ENCODE measurements at regions not wholly inside any gene's neighbourhood (a gene's known extent, or its start where the extent isn't known, plus 50 kb on each side); places are given as distances from the start of the nearest gene placed in this dataset.

DNA sequence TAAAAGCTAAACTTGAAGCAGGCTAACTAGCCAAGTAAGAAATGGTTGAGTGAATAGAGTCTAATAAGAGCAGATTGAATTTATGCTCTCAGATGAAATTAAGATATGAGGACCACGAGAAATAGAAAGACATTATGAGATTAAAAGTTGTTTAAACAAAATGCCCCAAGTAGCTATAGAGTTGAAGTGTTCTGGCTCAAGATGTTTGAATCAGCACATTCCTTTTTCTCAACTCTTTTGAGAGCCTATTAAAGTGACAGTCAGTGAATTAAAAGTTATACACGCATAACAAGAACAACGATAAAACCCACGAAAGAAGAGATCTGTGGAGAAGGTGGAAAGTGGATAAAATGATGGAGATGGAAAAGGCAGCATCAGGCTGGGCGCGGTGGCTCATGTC is 322.2 kb upstream of the ANKRD30A start:
- Histone ChIP-seq H3K4me2 (ENCODE audit: insufficient read depth in 1 of 2, low read depth in 2 of 2, low read length in 2 of 2) (no peak overlapping the region), H4K5ac (ENCODE audit: insufficient read length, low read depth, low read length) (no peak overlapping the region), H3K27me3 (replicated peaks in 1 of 4; ENCODE audit: control insufficient read depth in 3 of 4, extremely low read depth in 1 of 4, insufficient read depth in 3 of 4, low read length in 3 of 4) (no peaks in the 10 kb centered on the region), H2BK20ac (ENCODE audit: low read length) (no peak overlapping the region), H3K4me1 (replicated peaks in 1 of 4; ENCODE audit: control insufficient read depth in 3 of 4, insufficient read depth in 4 of 4, low read length in 3 of 4) (no peaks in the 10 kb centered on the region), H2BK5ac (ENCODE audit: low read depth, low read length) (no peak overlapping the region), H3K79me2 (ENCODE audit: control insufficient read depth in 1 of 2, insufficient read depth in 2 of 2, low read length in 2 of 2) (no peaks in the 10 kb centered on the region), H3K36me3 (ENCODE audit: control insufficient read depth in 2 of 4, insufficient read depth in 4 of 4, low read length in 3 of 4) (no peaks in the 10 kb centered on the region), H3K23me2 (ENCODE audit: low read depth, low read length) (no peaks in the 10 kb centered on the region), H3K4me3 (ENCODE audit: extremely low read depth in 1 of 4, insufficient read depth in 2 of 4, low read depth in 3 of 4, low read length in 4 of 4) (no peak overlapping the region), H3K4ac (replicated peaks; ENCODE audit: insufficient read length, low read depth, low read length) (no peak overlapping the region), H3K56ac (replicated peaks; ENCODE audit: insufficient read length, low read depth, low read length) (no peak overlapping the region), H2BK12ac (ENCODE audit: low read depth, low read length) (no peak overlapping the region), H2AFZ (ENCODE audit: low read length) (no peak overlapping the region), H2AK5ac (ENCODE audit: low read depth, low read length) (no peak overlapping the region), H3K79me1 (ENCODE audit: low read depth, low read length) (no peaks in the 10 kb centered on the region), H4K91ac (replicated peaks; ENCODE audit: insufficient read length, low read length) (no peak overlapping the region), H3K9me3 (ENCODE audit: insufficient read depth in 2 of 2, low read depth in 1 of 2, low read length in 1 of 2) (peaks cover 0 to 3% of the 10 kb centered on the region in 2 experiments; a peak in 1 of 4 replicates), H3K27ac (ENCODE audit: low read depth, low read length) (no peak overlapping the region), H4K20me1 (replicated peaks in 1 of 2; ENCODE audit: control insufficient read depth in 1 of 2, insufficient read depth in 2 of 2, low read length in 2 of 2) (no peaks in the 10 kb centered on the region), H3K18ac (ENCODE audit: extremely low read depth, low read length) (no peak overlapping the region), H3K23ac (ENCODE audit: insufficient read length) (no peak overlapping the region), H3K9ac (replicated peaks in 1 of 4; ENCODE audit: extremely low read depth in 1 of 4, low read depth in 3 of 4, low read length in 3 of 4) (no peak overlapping the region), H2BK15ac (ENCODE audit: low read length) (no peak overlapping the region), H4K8ac (ENCODE audit: extremely low read depth, insufficient read depth, low read length) (no peak overlapping the region), H2BK120ac (replicated peaks; ENCODE audit: low read depth, low read length) (no peak overlapping the region), H3K14ac (ENCODE audit: insufficient read length) (no peak overlapping the region)
- ChIA-PET CTCF (ENCODE audit: partially characterized antibody) (no interaction called here), POLR2A (ENCODE audit: partially characterized antibody) (no interaction called here)
- FAIRE-seq (no peak), DNase-seq (ENCODE audit: low read depth in 1 of 2, low spot score in 2 of 2) (no peak)
- whole genome bisulfite sequencing, 2 experiments (ENCODE audit: extremely low coverage in 1 of 2, insufficient coverage in 1 of 2, insufficient read length in 1 of 2, insufficient replicate concordance in 2 of 2, low coverage in 1 of 2, low lambda C conversion rate in 2 of 2, missing lambda C conversion rate in 1 of 2): 97% methylated on average over 6 of the region's 6 CpGs; no CpG with 5 or more reads in 1 of the 2 experiments
- TF ChIP-seq CHD2 (IDR thresholded peaks at IDR 0.05; ENCODE audit: low read length) (no peak), KDM5A (IDR thresholded peaks at IDR 0.05; ENCODE audit: low read length) (no peak), CTCF (IDR thresholded peaks at IDR 0.05; ENCODE audit: control extremely low read depth in 1 of 3, insufficient read depth in 1 of 3, low read depth in 1 of 3, low read length in 3 of 3) (no peak), SIX5 (IDR thresholded peaks at IDR 0.05; ENCODE audit: low read depth, low read length) (no peak), RAD21 (IDR thresholded peaks at IDR 0.05 in 1 of 2, conservative IDR thresholded peaks at IDR 0.05 in 1 of 2; ENCODE audit: low read depth in 2 of 2, low read length in 2 of 2) (no peak), BACH1 (IDR thresholded peaks at IDR 0.05; ENCODE audit: low read length) (no peak), SIRT6 (IDR thresholded peaks at IDR 0.05; ENCODE audit: low read length) (no peak), TEAD4 (IDR thresholded peaks at IDR 0.05; ENCODE audit: low read depth, low read length) (no peak), PHF8 (conservative IDR thresholded peaks at IDR 0.05; ENCODE audit: low read depth, low read length) (no peak), SP2 (IDR thresholded peaks at IDR 0.05; ENCODE audit: low read length) (no peak), CBX8 (IDR thresholded peaks at IDR 0.05; ENCODE audit: borderline replicate concordance, low read depth, low read length) (no peak), POU5F1 (IDR thresholded peaks at IDR 0.05; ENCODE audit: low read depth, low read length) (no peak), SIN3A (conservative IDR thresholded peaks at IDR 0.05 in 1 of 2, IDR thresholded peaks at IDR 0.05 in 1 of 2; ENCODE audit: low read depth in 1 of 2, low read length in 2 of 2) (no peak)
